Keratinocyte (primary cell): ENCODE measurements at regions not wholly inside any gene's neighbourhood (a gene's known extent, or its start where the extent isn't known, plus 50 kb on each side); places are given as distances from the start of the nearest gene placed in this dataset.

ENCODE experiments used
- EZH2 ChIP-seq: IDR thresholded peaks from one replicate; pipeline ENCODE4 v1.6.1; 2012; ENCODE audit warnings: inconsistent platforms, mild to moderate bottlenecking, low read length, moderate library complexity
- TF ChIP-seq, protein P1 (sequence below), 3 experiments: IDR thresholded peaks in 1 of 3; conservative IDR thresholded peaks in 1 of 3; optimal IDR thresholded peaks in 1 of 3; 2 replicates in 2 of 3; 3 replicates in 1 of 3; pipeline versions ENCODE3 to v1.5.1; 2011; ENCODE audit warnings: low read length in 3 of 3, mild to moderate bottlenecking in 3 of 3, moderate library complexity in 2 of 3, control low read depth in 1 of 3, inconsistent platforms in 1 of 3; ENCODE audit not compliant: insufficient read depth in 2 of 3; ENCODE audit errors: extremely low read depth in 1 of 3

DNA sequence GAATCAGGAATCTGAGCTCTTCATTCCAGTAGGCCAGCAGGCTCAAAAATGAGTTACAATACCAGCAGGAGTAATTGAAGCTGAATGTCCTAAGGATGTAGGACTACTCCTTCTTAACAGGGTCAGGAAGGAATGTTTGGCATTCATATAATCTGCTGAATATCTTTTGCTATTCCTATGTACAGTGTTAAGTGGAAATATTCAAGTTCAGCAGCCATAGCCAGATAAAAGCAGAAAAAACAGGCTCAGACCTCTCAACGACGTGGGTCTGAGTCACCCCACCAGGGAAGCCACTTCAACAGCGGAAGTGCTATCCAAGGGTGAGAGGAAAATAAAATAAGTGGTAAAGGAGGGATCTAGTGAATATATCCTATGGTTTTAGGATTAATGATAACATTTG lies 577.0 kb downstream of the SPOCK3 start:
- TF ChIP-seq, protein P1, sequence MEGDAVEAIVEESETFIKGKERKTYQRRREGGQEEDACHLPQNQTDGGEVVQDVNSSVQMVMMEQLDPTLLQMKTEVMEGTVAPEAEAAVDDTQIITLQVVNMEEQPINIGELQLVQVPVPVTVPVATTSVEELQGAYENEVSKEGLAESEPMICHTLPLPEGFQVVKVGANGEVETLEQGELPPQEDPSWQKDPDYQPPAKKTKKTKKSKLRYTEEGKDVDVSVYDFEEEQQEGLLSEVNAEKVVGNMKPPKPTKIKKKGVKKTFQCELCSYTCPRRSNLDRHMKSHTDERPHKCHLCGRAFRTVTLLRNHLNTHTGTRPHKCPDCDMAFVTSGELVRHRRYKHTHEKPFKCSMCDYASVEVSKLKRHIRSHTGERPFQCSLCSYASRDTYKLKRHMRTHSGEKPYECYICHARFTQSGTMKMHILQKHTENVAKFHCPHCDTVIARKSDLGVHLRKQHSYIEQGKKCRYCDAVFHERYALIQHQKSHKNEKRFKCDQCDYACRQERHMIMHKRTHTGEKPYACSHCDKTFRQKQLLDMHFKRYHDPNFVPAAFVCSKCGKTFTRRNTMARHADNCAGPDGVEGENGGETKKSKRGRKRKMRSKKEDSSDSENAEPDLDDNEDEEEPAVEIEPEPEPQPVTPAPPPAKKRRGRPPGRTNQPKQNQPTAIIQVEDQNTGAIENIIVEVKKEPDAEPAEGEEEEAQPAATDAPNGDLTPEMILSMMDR (optimal IDR thresholded peaks at IDR 0.05 in 1 of 3, IDR thresholded peaks at IDR 0.05 in 1 of 3, conservative IDR thresholded peaks at IDR 0.05 in 1 of 3; ENCODE audit: extremely low read depth in 1 of 3, insufficient read depth in 2 of 3, low read length in 3 of 3): no peak
- no peak for TF ChIP-seq EZH2
